ENCODE measurements at regions not wholly inside any gene's neighbourhood (a gene's known extent, or its start where the extent isn't known, plus 50 kb on each side); places are given as distances from the start of the nearest gene placed in this dataset.

DNA sequence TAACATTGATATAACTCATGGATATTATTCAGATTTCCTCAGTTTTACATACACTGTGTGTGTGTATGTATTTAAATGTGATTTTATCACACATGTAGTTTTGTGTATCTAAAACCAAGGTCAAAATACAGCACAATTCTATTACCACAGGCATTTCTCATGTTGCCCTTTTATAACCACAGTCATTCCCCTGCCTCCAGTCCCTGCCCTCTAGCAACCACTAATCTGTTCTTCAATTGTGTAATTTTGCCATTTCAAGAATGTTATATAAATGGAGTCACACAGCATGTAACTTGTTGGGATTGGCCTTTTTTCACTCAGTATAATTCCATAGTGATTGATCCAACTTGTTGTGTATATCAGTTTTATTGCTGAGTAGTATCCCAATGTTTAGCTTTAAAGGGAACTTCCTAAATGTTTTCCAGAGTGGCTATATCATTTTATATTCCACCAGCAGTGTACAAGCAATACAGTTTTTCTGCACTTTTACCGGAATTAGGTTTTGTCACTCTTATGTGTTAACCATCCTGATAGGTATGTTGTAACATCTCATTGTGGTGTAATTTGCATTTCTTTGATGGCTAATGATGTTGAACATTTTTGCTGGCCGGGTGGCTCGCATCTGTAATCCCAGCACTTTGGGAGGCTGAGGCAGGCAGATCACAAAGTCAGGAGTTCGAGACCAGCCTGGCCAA lies 338.2 kb downstream of the SOX4 start:
- TF ChIP-seq GATA3 (IDR thresholded peaks at IDR 0.05; ENCODE audit: low read depth, low read length) (no peak), GATA2 (IDR thresholded peaks at IDR 0.05; ENCODE audit: low read depth, low read length) (no peak)
